Ovary (tissue), 3 donors: ENCODE measurements at regions not wholly inside any gene's neighbourhood (a gene's known extent, or its start where the extent isn't known, plus 50 kb on each side); places are given as distances from the start of the nearest gene placed in this dataset.

Experiments
- CTCF ChIP-seq, 3 donors: fragments of 450-650 bp in 2 of 3; fragments of 200-600 bp in 1 of 3; IDR thresholded peaks; one replicate each; pipeline versions ENCODE4 v1.5.1 to v1.8.0; 2016 to 2022; ENCODE audit warnings: antibody characterized with exemption in 3 of 3, mild to moderate bottlenecking in 1 of 3
- EP300 ChIP-seq: sonication (generic); formaldehyde crosslinking; IDR thresholded peaks from one replicate; pipeline ENCODE4 v1.6.1; 2017; ENCODE audit warnings: antibody characterized with exemption
- POLR2A ChIP-seq: fragments of 450-650 bp; IDR thresholded peaks from one replicate; pipeline ENCODE4 v1.6.1; 2017; ENCODE audit warnings: antibody characterized with exemption, mild to moderate bottlenecking, moderate library complexity
- donor health status: DM: no; HTN: no; CAD: no.

DNA sequence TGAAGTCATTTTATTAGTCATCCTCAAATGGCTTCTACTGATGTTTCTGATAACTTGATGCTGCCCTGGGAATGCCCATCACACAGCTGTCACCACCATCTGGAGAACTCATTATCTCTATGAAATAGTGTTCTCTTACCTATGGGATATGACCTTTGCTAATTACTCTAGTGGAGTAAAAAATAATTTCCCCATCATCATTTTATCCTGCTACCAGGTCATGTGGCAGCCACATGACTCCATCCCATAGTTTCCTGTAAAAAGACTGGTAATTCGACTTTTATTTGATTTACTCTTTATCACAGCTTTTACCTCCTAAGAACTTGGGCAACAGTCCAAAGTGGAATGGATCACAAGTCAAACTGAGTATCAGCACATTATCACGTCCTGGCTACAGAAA lies 76.1 kb upstream of the USP25 start:
- TF ChIP-seq CTCF (IDR thresholded peaks at IDR 0.05) (no peak), POLR2A (no peak), EP300 (no peak)
